ENCODE measurements at regions not wholly inside any gene's neighbourhood (a gene's known extent, or its start where the extent isn't known, plus 50 kb on each side); places are given as distances from the start of the nearest gene placed in this dataset.

GRCh38 chr1:101431956-101432510 is 195.2 kb downstream of the S1PR1 start (continued):
- no peak for TF ChIP-seq CHD7 (IDR thresholded peaks at IDR 0.05; ENCODE audit: insufficient replicate concordance, low read length)
- TF ChIP-seq RNF2 (IDR thresholded peaks at IDR 0.05; ENCODE audit: borderline replicate concordance, low read depth, low read length, missing control alignments, poor library complexity, severe bottlenecking), result no peak
- TF ChIP-seq BCL11A (IDR thresholded peaks at IDR 0.05; ENCODE audit: low read depth in 2 of 2, low read length in 2 of 2), result no peak
- no peak for TF ChIP-seq MAFK (IDR thresholded peaks at IDR 0.05; ENCODE audit: low read depth, low read length)
- TF ChIP-seq SIN3A (conservative IDR thresholded peaks at IDR 0.05 in 1 of 2, IDR thresholded peaks at IDR 0.05 in 1 of 2; ENCODE audit: low read depth in 1 of 2, low read length in 2 of 2), result no peak
- TF ChIP-seq HDAC2 (IDR thresholded peaks at IDR 0.05; ENCODE audit: borderline replicate concordance in 1 of 2, low read depth in 2 of 2, low read length in 2 of 2), result no peak
- no peak for TF ChIP-seq RFX5 (IDR thresholded peaks at IDR 0.05; ENCODE audit: borderline replicate concordance, low read depth, low read length)
- no peak for TF ChIP-seq BRCA1 (IDR thresholded peaks at IDR 0.05; ENCODE audit: low read depth, low read length)
- no peak for TF ChIP-seq RAD21 (IDR thresholded peaks at IDR 0.05 in 1 of 2, conservative IDR thresholded peaks at IDR 0.05 in 1 of 2; ENCODE audit: low read depth in 2 of 2, low read length in 2 of 2)
- TF ChIP-seq TAF7 (optimal IDR thresholded peaks at IDR 0.05; ENCODE audit: borderline replicate concordance, low read depth, low read length), result no peak
